Fibroblast of pulmonary artery (primary cell): ENCODE measurements at regions not wholly inside any gene's neighbourhood (a gene's known extent, or its start where the extent isn't known, plus 50 kb on each side); places are given as distances from the start of the nearest gene placed in this dataset.

Experiments
- DNase-seq: peaks from one replicate; pipeline ENCODE4 v3.0.0-alpha.2; 2010; ENCODE audit warnings: low read depth
- H3K4me3 ChIP-seq: replicated peaks from 2 replicates; pipeline ENCODE4 v1.5.1; 2011; ENCODE audit warnings: low read depth, mild to moderate bottlenecking, control low read depth, low read length, moderate library complexity
- TF ChIP-seq, protein P1 (sequence below): IDR thresholded peaks from 2 replicates; pipeline ENCODE4 v1.5.1; 2011; ENCODE audit warnings: mild to moderate bottlenecking, control low read depth, low read length, inconsistent platforms; ENCODE audit errors: missing control alignments

DNA sequence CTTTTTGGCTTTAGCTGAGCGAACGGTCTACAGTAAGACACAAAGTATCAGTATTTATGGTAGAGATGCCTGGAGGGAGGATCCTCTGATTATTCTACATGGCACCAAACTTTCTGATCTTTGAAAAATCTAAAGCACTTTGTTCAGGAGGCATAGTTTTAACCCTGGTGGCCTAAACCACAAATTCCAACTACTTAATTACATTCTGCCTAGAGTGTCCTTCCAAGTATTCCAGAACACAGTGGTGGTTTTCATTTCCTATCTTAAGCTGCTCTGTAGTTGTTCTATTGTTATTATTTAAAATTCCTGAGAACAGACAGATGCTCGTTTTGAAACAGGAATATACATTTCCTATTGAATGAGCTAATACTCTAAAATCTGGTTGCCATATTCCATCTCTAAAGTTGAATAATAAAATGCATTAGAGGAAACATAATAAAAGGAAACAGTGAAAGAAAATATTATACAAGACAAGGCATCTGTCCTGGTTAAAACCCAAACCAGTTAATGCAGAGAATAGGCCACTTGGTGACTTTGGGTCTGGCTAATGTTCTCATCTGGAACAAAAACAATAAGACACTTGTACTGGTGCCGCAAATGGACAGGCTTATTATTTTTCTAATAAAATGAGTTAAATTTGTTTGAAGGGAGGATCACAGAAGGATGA lies 657.4 kb downstream of the SPRY1 start:
- H3K4me3 ChIP-seq: no peak overlapping the region
- TF ChIP-seq, protein P1, sequence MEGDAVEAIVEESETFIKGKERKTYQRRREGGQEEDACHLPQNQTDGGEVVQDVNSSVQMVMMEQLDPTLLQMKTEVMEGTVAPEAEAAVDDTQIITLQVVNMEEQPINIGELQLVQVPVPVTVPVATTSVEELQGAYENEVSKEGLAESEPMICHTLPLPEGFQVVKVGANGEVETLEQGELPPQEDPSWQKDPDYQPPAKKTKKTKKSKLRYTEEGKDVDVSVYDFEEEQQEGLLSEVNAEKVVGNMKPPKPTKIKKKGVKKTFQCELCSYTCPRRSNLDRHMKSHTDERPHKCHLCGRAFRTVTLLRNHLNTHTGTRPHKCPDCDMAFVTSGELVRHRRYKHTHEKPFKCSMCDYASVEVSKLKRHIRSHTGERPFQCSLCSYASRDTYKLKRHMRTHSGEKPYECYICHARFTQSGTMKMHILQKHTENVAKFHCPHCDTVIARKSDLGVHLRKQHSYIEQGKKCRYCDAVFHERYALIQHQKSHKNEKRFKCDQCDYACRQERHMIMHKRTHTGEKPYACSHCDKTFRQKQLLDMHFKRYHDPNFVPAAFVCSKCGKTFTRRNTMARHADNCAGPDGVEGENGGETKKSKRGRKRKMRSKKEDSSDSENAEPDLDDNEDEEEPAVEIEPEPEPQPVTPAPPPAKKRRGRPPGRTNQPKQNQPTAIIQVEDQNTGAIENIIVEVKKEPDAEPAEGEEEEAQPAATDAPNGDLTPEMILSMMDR: no peak

DNA sequence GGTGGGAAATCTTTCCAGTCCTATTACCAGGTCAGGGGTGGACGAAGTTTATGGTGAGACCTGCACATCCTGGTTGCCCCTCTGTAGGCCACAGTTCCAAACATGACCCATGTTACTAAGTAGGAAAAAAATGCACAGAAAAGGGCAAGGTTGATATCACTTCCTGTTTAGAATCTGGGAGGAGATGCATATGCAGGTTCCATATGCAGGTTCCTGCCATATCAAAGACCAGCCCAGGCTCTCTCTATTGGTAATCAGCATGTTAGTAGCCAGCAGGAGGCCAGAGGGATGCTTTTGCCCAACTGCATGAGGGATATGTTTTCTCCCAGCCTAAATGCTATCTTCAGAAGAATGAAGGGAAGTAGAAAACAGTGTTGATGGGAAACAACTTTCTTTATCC lies 657.2 kb downstream of the ANKRD50 start:
- H3K4me3 ChIP-seq: no peak overlapping the region
- TF ChIP-seq, protein P1: no peak
- DNase-seq: no peak

More for the DNA sequence above, 657.4 kb downstream of the SPRY1 start:
- peak; percentile 42 for DNase-seq

DNA sequence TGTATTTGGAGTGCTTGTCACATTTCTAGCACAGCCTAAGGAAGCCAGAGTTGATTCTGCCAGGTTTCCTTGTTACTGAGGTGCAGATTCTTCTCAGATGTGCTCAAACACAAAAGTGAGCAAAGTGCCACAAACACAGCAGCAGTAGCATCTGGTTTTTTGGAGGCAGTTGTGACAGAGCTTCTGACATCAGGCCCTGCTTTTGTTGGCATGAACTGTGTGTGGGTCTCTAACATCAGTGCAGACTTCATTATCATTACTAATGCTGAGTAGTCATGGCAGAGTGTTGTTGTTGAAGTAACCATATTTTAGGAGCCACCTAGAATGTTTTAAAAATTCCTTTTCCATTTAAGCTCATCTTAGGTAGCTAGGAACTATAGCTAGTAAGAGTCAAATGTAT lies 656.6 kb downstream of the ANKRD50 start:
- peak; percentile 40 for DNase-seq
- TF ChIP-seq, protein P1: no peak
- no peak overlapping the region for H3K4me3 ChIP-seq

DNA sequence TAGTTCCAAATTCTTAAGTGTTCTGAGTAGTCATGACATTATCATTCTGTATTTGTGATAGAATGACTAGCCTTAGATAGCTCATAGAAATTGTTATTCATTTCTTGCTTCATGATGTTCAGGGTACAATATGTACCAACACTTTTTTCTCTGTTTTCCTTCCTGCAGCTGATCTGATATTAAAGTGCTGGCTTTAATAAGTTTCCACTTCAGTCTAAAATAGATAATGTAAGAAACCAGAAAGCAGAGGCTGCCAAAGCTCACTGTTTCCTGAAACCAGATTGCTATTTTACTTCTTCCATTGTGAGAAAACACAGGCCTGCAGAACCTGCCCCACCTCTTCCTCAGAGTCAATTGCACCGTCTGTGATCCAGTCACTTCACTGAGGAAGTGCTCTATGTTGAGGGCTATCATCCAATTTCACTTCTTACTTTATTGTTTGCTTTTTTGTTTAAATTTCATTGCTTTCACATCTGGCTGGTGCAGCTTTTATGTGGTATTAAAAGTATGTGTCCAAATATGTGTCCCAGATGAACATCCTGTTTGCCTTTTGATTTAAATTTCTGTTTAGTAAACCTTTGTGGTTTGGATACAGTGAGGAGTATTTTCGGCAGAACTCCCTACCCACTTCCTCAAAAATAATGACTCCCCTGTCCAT lies 652.1 kb downstream of the ANKRD50 start:
- DNase-seq: peak; percentile 98
- H3K4me3 ChIP-seq: no peak overlapping the region
- TF ChIP-seq, protein P1: no peak

DNA sequence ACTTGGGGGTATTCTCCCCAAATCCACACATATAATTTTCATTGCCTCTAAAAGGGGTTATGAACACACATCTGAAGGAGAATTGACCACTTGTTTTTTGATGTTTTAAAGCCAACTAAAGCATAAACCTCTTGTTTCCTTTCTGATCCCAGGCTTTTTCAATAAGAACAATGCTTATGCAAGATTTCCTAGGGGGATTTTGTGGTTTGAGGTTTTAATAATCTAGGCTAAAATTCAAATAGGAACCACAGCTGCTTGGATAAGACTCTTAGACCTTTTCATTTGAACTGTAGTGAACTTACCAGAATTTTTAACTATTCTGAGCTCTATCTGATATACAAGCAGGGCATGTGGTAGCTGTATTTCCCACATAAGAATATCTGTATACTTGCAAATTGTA lies 651.1 kb downstream of the ANKRD50 start:
- TF ChIP-seq, protein P1: no peak
- H3K4me3 ChIP-seq: no peak overlapping the region
- DNase-seq: peak; percentile 89

DNA sequence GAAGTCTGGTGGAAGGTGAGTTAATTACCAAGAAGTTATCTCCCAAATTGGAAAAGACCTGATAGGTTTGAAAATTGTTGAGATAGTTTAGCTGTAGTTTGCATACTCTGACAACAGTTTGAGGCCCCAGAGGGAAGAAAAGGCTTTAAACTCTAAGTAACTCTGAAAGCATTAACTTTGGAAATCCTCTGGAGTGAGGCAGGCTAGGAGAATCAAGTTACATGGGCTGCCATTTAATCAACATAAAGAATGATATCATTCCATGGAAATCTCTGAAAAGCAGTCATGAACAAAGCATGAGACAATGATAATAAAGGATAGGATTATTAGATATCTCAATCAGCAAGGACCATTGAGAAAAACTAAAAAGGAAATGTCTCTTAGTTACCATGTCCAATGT lies 647.1 kb downstream of the ANKRD50 start:
- TF ChIP-seq, protein P1: no peak
- no peak for DNase-seq
- H3K4me3 ChIP-seq: no peak overlapping the region
